ENCODE measurements at regions not wholly inside any gene's neighbourhood (a gene's known extent, or its start where the extent isn't known, plus 50 kb on each side); places are given as distances from the start of the nearest gene placed in this dataset.

- no peak for TF ChIP-seq REST (IDR thresholded peaks at IDR 0.05; ENCODE audit: unreplicated experiment)
- TF ChIP-seq STAT1 (IDR thresholded peaks at IDR 0.05; ENCODE audit: unreplicated experiment), result no peak
- TF ChIP-seq ZNF331 (CRISPR knock-in tag; IDR thresholded peaks at IDR 0.05; ENCODE audit: low read depth), result no peak
- TF ChIP-seq ZNF114 (CRISPR knock-in tag; IDR thresholded peaks at IDR 0.05), result no peak
These were observed 577.8 kb downstream of the NLGN4X start (continued) for GRCh38 chrX:5650904-5651303.

- Histone ChIP-seq H3K36me3 (ENCODE audit: insufficient read depth) (no peaks in the 10 kb centered on the region), H3K9me2 (ENCODE audit: insufficient read depth) (no peaks in the 10 kb centered on the region), H3K79me2 (replicated peaks; ENCODE audit: insufficient read depth) (no peaks in the 10 kb centered on the region), H3K27ac (ENCODE audit: low read depth) (peak overlapping the region; percentile 97), H4K20me1 (replicated peaks; ENCODE audit: insufficient read depth) (no peaks in the 10 kb centered on the region), H3K4me3 (peak overlapping the region; percentile 43), H3K4me2 (peak overlapping the region; percentile 71), H3K27me3 (ENCODE audit: insufficient read depth) (no peaks in the 10 kb centered on the region), H3F3A (replicated peaks; ENCODE audit: low read depth) (no peaks in the 10 kb centered on the region), H2AFZ (no peak overlapping the region), H3K4me1 (ENCODE audit: insufficient read depth) (peaks cover 48% of the 10 kb centered on the region)
- Mint-ChIP-seq H3K9me3 (peaks cover 2% of the 10 kb centered on the region; the same call in 2 of the 3 replicates), H3K4me1 (peaks cover 57% of the 10 kb centered on the region), H3K36me3 (ENCODE audit: low read depth) (peaks cover 12% of the 10 kb centered on the region), H3K27ac (peak overlapping the region; percentile 97), H3K4me3 (peak overlapping the region; percentile 58), H3K27me3 (ENCODE audit: insufficient read depth, low read depth, poor library complexity) (peaks cover 7% of the 10 kb centered on the region)
- DNase-seq (ENCODE audit: low spot score) (peak; percentile 67), ATAC-seq (peak; percentile 90)
- TF ChIP-seq JUNB (IDR thresholded peaks at IDR 0.05; ENCODE audit: unreplicated experiment), result no peak
- peak; percentile 3; the same call in 1 of the 2 replicates for TF ChIP-seq ZNF462 (CRISPR knock-in tag; IDR thresholded peaks at IDR 0.05)
- peak; percentile 49 for TF ChIP-seq POLR2AphosphoS5 (IDR thresholded peaks at IDR 0.05; ENCODE audit: low read depth)
- no peak for TF ChIP-seq EZH2phosphoT487 (IDR thresholded peaks at IDR 0.05; ENCODE audit: unreplicated experiment)
- TF ChIP-seq CREB1 (CRISPR knock-in tag; IDR thresholded peaks at IDR 0.05; ENCODE audit: low read depth), result peak; percentile 13; the same call in 1 of the 2 replicates
- peak; percentile 79 for TF ChIP-seq NANOG (IDR thresholded peaks at IDR 0.05; ENCODE audit: borderline replicate concordance)
These were observed 579.6 kb downstream of the NLGN4X start for GRCh38 chrX:5648941-5649568.
